ENCODE measurements at regions not wholly inside any gene's neighbourhood (a gene's known extent, or its start where the extent isn't known, plus 50 kb on each side); places are given as distances from the start of the nearest gene placed in this dataset.

DNA sequence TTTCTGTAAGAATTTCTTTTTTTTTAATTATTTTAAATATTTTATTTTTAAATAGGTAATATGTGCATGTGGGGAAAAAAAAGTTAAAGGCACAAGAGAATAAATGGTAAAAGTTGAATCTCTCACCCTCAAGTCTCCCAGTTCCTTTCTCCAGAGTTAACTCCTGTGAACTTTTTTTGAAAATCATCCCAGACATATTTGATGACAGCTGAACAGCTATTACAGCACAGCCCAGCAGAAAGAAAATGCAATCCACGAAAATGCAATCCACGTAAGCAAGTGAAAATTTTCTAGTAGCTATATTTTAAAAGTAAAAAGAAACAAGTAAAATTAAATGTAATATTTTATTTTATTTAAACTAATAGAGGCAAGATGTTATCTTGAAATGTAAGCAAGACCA, 310.0 kb upstream of the RUNX1 start:
- H3K27ac Mint-ChIP-seq (ENCODE audit: unreplicated experiment): no peak overlapping the region
- TF ChIP-seq, protein P1, sequence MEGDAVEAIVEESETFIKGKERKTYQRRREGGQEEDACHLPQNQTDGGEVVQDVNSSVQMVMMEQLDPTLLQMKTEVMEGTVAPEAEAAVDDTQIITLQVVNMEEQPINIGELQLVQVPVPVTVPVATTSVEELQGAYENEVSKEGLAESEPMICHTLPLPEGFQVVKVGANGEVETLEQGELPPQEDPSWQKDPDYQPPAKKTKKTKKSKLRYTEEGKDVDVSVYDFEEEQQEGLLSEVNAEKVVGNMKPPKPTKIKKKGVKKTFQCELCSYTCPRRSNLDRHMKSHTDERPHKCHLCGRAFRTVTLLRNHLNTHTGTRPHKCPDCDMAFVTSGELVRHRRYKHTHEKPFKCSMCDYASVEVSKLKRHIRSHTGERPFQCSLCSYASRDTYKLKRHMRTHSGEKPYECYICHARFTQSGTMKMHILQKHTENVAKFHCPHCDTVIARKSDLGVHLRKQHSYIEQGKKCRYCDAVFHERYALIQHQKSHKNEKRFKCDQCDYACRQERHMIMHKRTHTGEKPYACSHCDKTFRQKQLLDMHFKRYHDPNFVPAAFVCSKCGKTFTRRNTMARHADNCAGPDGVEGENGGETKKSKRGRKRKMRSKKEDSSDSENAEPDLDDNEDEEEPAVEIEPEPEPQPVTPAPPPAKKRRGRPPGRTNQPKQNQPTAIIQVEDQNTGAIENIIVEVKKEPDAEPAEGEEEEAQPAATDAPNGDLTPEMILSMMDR (conservative IDR thresholded peaks at IDR 0.05): no peak
- H3K27me3 Mint-ChIP-seq (ENCODE audit: low read depth): no peaks in the 10 kb centered on the region
- H3K9me3 Mint-ChIP-seq: peaks cover 6% of the 10 kb centered on the region
- peaks cover 2% of the 10 kb centered on the region for H3K36me3 Mint-ChIP-seq (ENCODE audit: low read depth)
- no peaks in the 10 kb centered on the region for H3K4me1 Mint-ChIP-seq
- H3K4me3 Mint-ChIP-seq: no peak overlapping the region
- no peak for DNase-seq (ENCODE audit: low read depth, low spot score)

- no peak overlapping the region for H3K4me3 Mint-ChIP-seq
- no peaks in the 10 kb centered on the region for H3K27me3 Mint-ChIP-seq (ENCODE audit: low read depth)
- DNase-seq (ENCODE audit: low read depth, low spot score): no peak
- H3K4me1 Mint-ChIP-seq: no peaks in the 10 kb centered on the region
- TF ChIP-seq, protein P1 (conservative IDR thresholded peaks at IDR 0.05): no peak
- peaks cover 3% of the 10 kb centered on the region for H3K9me3 Mint-ChIP-seq
- H3K27ac Mint-ChIP-seq (ENCODE audit: unreplicated experiment): no peak overlapping the region
- H3K36me3 Mint-ChIP-seq (ENCODE audit: low read depth): no peaks in the 10 kb centered on the region
Measured at GRCh38 chr21:35358008-35358407, 308.9 kb upstream of the RUNX1 start.

- H3K27me3 Mint-ChIP-seq (ENCODE audit: low read depth): no peaks in the 10 kb centered on the region
- H3K4me3 Mint-ChIP-seq: no peak overlapping the region
- H3K27ac Mint-ChIP-seq (ENCODE audit: unreplicated experiment): no peak overlapping the region
- H3K36me3 Mint-ChIP-seq (ENCODE audit: low read depth): no peaks in the 10 kb centered on the region
- TF ChIP-seq, protein P1 (conservative IDR thresholded peaks at IDR 0.05): no peak
- H3K9me3 Mint-ChIP-seq: no peaks in the 10 kb centered on the region
- no peak for DNase-seq (ENCODE audit: low read depth, low spot score)
- H3K4me1 Mint-ChIP-seq: no peaks in the 10 kb centered on the region
Measured at GRCh38 chr21:35357041-35357780, 308.1 kb upstream of the RUNX1 start.

GRCh38 chr21:35354078-35354477, 305.0 kb upstream of the RUNX1 start:
- Mint-ChIP-seq H3K27me3 (ENCODE audit: low read depth) (no peaks in the 10 kb centered on the region), H3K36me3 (ENCODE audit: low read depth) (no peaks in the 10 kb centered on the region)
- TF ChIP-seq, protein P1 (conservative IDR thresholded peaks at IDR 0.05): no peak

GRCh38 chr21:35352793-35353192, 303.7 kb upstream of the RUNX1 start:
- H3K27ac Mint-ChIP-seq (ENCODE audit: unreplicated experiment): no peak overlapping the region
- no peak for DNase-seq (ENCODE audit: low read depth, low spot score)
- no peaks in the 10 kb centered on the region for H3K36me3 Mint-ChIP-seq (ENCODE audit: low read depth)
- H3K4me1 Mint-ChIP-seq: peaks cover 4% of the 10 kb centered on the region
- no peaks in the 10 kb centered on the region for H3K27me3 Mint-ChIP-seq (ENCODE audit: low read depth)
- H3K4me3 Mint-ChIP-seq: no peak overlapping the region
- TF ChIP-seq, protein P1 (conservative IDR thresholded peaks at IDR 0.05): no peak
- H3K9me3 Mint-ChIP-seq: no peaks in the 10 kb centered on the region

More at GRCh38 chr21:35354078-35354477, 305.0 kb upstream of the RUNX1 start:
- H3K4me3 Mint-ChIP-seq: no peak overlapping the region
- no peak for DNase-seq (ENCODE audit: low read depth, low spot score)
- H3K4me1 Mint-ChIP-seq: peaks cover 4% of the 10 kb centered on the region
- no peak overlapping the region for H3K27ac Mint-ChIP-seq (ENCODE audit: unreplicated experiment)
- no peaks in the 10 kb centered on the region for H3K9me3 Mint-ChIP-seq
